Suprapubic skin (tissue), 4 donors: ENCODE measurements at regions not wholly inside any gene's neighbourhood (a gene's known extent, or its start where the extent isn't known, plus 50 kb on each side); places are given as distances from the start of the nearest gene placed in this dataset.

Experiments used
- POLR2A ChIP-seq, 2 donors: fragments of 450-650 bp; IDR thresholded peaks; one replicate each; pipeline ENCODE4 v1.6.1; 2017; ENCODE audit warnings: antibody characterized with exemption in 2 of 2, mild to moderate bottlenecking in 2 of 2, moderate library complexity in 2 of 2
- POLR2AphosphoS5 ChIP-seq, 3 donors: sonication (generic); formaldehyde crosslinking; IDR thresholded peaks; one replicate each; pipeline ENCODE4 v1.6.1; 2017; ENCODE audit warnings: antibody characterized with exemption in 3 of 3
- TF ChIP-seq, protein P1 (sequence below), 2 donors: fragments of 200-600 bp in 1 of 2; fragments of 450-650 bp in 1 of 2; sonication (generic) in 1 of 2; IDR thresholded peaks; one replicate each; pipeline ENCODE4 v1.5.1; 2016 to 2019; ENCODE audit warnings: antibody characterized with exemption in 2 of 2, mild to moderate bottlenecking in 1 of 2, moderate library complexity in 1 of 2

DNA sequence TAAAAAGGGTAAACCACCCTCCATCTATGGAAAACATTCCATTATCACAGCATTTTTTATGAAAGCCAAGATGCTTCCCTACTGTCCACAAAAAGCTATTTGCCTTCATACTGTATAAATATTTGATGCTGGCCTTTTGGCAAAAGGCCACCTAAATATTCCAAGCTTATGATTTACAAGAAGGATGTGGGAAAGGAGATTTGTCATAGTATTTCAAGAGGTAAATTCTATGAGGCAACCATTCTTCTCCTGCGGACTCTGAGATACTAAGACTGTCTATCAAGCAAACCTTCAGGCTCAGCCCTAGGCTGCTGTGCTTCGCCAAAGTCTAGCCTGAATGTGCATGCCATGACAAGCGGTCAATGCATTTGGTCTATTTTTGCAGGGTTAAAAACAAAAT is 807.1 kb upstream of the AMELY start:
- TF ChIP-seq, protein P1, sequence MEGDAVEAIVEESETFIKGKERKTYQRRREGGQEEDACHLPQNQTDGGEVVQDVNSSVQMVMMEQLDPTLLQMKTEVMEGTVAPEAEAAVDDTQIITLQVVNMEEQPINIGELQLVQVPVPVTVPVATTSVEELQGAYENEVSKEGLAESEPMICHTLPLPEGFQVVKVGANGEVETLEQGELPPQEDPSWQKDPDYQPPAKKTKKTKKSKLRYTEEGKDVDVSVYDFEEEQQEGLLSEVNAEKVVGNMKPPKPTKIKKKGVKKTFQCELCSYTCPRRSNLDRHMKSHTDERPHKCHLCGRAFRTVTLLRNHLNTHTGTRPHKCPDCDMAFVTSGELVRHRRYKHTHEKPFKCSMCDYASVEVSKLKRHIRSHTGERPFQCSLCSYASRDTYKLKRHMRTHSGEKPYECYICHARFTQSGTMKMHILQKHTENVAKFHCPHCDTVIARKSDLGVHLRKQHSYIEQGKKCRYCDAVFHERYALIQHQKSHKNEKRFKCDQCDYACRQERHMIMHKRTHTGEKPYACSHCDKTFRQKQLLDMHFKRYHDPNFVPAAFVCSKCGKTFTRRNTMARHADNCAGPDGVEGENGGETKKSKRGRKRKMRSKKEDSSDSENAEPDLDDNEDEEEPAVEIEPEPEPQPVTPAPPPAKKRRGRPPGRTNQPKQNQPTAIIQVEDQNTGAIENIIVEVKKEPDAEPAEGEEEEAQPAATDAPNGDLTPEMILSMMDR (IDR thresholded peaks at IDR 0.05), result no peak
- no peak for TF ChIP-seq POLR2A (IDR thresholded peaks at IDR 0.05)
- TF ChIP-seq POLR2AphosphoS5 (IDR thresholded peaks at IDR 0.05), result no peak
